GM23338 (cell line): ENCODE measurements at regions not wholly inside any gene's neighbourhood (a gene's known extent, or its start where the extent isn't known, plus 50 kb on each side); places are given as distances from the start of the nearest gene placed in this dataset.

ENCODE experiments used
- CREB1 ChIP-seq: fragments of 250-450 bp; sonication (Bioruptor Pico); IDR thresholded peaks from 2 replicates; pipeline ENCODE4 v1.5.0; 2020; ENCODE audit warnings: low read depth, mild to moderate bottlenecking, moderate library complexity
- EZH2 ChIP-seq: fragments of 200-600 bp; sonication (generic); IDR thresholded peaks from one replicate; pipeline ENCODE4 v1.8.0; 2017; ENCODE audit warnings: antibody characterized with exemption, mild to moderate bottlenecking, low read depth; ENCODE audit not compliant: unreplicated experiment
- EZH2phosphoT487 ChIP-seq: fragments of 200-600 bp; sonication (generic); IDR thresholded peaks from one replicate; pipeline ENCODE4 v1.8.1; 2018; ENCODE audit warnings: antibody characterized with exemption; ENCODE audit not compliant: unreplicated experiment
- NANOG ChIP-seq: IDR thresholded peaks from 2 replicates; pipeline ENCODE4 v1.6.1; 2016; ENCODE audit warnings: antibody characterized with exemption, borderline replicate concordance
- REST ChIP-seq: IDR thresholded peaks from one replicate; pipeline ENCODE4 v1.6.1; 2018; ENCODE audit warnings: antibody characterized with exemption; ENCODE audit not compliant: unreplicated experiment
- ZNF114 ChIP-seq: fragments of 250-450 bp; sonication (Bioruptor Pico); IDR thresholded peaks from 2 replicates; pipeline ENCODE4 v1.5.0; 2020; ENCODE audit warnings: mild to moderate bottlenecking, moderate library complexity
- ZNF462 ChIP-seq: fragments of 250-450 bp; sonication (Bioruptor Pico); IDR thresholded peaks from 2 replicates; pipeline ENCODE4 v1.5.0; 2020; ENCODE audit warnings: mild to moderate bottlenecking, moderate library complexity
- TF ChIP-seq, protein P1 (sequence below): IDR thresholded peaks from 2 replicates; pipeline ENCODE4 v1.6.1; 2016; ENCODE audit warnings: antibody characterized with exemption

GRCh38 chr3:8200996-8201395 lies 300.6 kb upstream of the LMCD1 start (continued):
- TF ChIP-seq ZNF462 (CRISPR knock-in tag) (no peak), EZH2phosphoT487 (no peak), REST (no peak), EZH2 (no peak), NANOG (no peak), ZNF114 (CRISPR knock-in tag) (no peak), CREB1 (CRISPR knock-in tag) (no peak)
- TF ChIP-seq, protein P1, sequence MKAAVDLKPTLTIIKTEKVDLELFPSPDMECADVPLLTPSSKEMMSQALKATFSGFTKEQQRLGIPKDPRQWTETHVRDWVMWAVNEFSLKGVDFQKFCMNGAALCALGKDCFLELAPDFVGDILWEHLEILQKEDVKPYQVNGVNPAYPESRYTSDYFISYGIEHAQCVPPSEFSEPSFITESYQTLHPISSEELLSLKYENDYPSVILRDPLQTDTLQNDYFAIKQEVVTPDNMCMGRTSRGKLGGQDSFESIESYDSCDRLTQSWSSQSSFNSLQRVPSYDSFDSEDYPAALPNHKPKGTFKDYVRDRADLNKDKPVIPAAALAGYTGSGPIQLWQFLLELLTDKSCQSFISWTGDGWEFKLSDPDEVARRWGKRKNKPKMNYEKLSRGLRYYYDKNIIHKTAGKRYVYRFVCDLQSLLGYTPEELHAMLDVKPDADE: no peak
